ENCODE measurements at regions not wholly inside any gene's neighbourhood (a gene's known extent, or its start where the extent isn't known, plus 50 kb on each side); places are given as distances from the start of the nearest gene placed in this dataset.

DNA sequence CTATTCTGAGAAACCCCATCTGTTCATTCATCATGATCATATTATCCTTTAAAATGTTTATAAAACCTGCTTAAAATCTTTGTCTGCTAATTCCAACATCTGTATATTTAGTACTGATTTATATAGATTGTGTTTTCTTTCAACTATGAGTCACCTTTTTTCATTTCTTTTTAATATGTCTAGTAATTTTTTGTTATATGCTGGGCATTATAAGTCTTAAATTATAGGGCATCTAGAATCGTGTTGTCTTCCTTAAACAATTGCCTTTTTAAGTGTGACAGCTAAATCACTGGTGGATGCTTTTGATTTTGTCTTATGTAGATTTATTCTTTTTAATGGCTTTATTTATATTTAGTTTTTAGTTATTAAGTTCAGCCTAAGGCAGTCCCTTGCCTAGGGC, 323.4 kb upstream of the THRB start:
- in situ Hi-C loops (cut with HindIII; ENCODE audit: low pct_unique_long_range_greater_than_20kb, low sequenced_read_pairs), result no loop called here
- Histone ChIP-seq H3K27me3 (ENCODE audit: control insufficient read depth, insufficient read depth, low read length) (no peaks in the 10 kb centered on the region), H3K4me1 (ENCODE audit: control insufficient read depth, insufficient read depth, low read length) (no peaks in the 10 kb centered on the region), H3K4me3 (ENCODE audit: low read depth in 2 of 2, low read length in 2 of 2) (no peak overlapping the region), H3K27ac (ENCODE audit: low read length) (no peak overlapping the region), H3K9me3 (ENCODE audit: control insufficient read depth, insufficient read depth, low read depth, low read length) (no peaks in the 10 kb centered on the region), H3K36me3 (ENCODE audit: control insufficient read depth, insufficient read depth, low read length) (no peaks in the 10 kb centered on the region)
- no peak for DNase-seq (ENCODE audit: low read depth, low spot score)
- POLR2A ChIA-PET, result no interaction called here
- no peak for ATAC-seq
- TF ChIP-seq TCF7L2 (IDR thresholded peaks at IDR 0.05; ENCODE audit: low read depth, low read length), result no peak
- no peak for TF ChIP-seq POLR2AphosphoS5 (IDR thresholded peaks at IDR 0.05; ENCODE audit: low read depth, low read length)
- TF ChIP-seq, protein P1, sequence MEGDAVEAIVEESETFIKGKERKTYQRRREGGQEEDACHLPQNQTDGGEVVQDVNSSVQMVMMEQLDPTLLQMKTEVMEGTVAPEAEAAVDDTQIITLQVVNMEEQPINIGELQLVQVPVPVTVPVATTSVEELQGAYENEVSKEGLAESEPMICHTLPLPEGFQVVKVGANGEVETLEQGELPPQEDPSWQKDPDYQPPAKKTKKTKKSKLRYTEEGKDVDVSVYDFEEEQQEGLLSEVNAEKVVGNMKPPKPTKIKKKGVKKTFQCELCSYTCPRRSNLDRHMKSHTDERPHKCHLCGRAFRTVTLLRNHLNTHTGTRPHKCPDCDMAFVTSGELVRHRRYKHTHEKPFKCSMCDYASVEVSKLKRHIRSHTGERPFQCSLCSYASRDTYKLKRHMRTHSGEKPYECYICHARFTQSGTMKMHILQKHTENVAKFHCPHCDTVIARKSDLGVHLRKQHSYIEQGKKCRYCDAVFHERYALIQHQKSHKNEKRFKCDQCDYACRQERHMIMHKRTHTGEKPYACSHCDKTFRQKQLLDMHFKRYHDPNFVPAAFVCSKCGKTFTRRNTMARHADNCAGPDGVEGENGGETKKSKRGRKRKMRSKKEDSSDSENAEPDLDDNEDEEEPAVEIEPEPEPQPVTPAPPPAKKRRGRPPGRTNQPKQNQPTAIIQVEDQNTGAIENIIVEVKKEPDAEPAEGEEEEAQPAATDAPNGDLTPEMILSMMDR (IDR thresholded peaks at IDR 0.05), result no peak
- no peak for TF ChIP-seq REST (IDR thresholded peaks at IDR 0.05; ENCODE audit: insufficient read depth in 1 of 2, low read depth in 2 of 2, low read length in 1 of 2)
- TF ChIP-seq SIN3A (IDR thresholded peaks at IDR 0.05; ENCODE audit: borderline replicate concordance, insufficient read depth, low read depth, low read length), result no peak
- no TSS peak for BruUV-seq (replicated peaks)
- intact Hi-C loops (cut with micrococcal nuclease; ENCODE audit: unreplicated experiment), result no loop called here
- CTCF ChIA-PET, result no interaction called here

GRCh38 chr3:24828011-24828410, 333.4 kb upstream of the THRB start:
- ChIA-PET POLR2A (no interaction called here), CTCF (no interaction called here)
- H3K27ac ChIP-seq (ENCODE audit: low read length), result no peak overlapping the region
- BruUV-seq (replicated peaks), result no TSS peak
- DNase-seq (ENCODE audit: low read depth, low spot score) (no peak), ATAC-seq (no peak)
- intact Hi-C loops (cut with micrococcal nuclease; ENCODE audit: unreplicated experiment), result no loop called here
- H3K4me1 ChIP-seq (ENCODE audit: control insufficient read depth, insufficient read depth, low read length), result no peaks in the 10 kb centered on the region
- TF ChIP-seq POLR2AphosphoS5 (IDR thresholded peaks at IDR 0.05; ENCODE audit: low read depth, low read length) (no peak), REST (IDR thresholded peaks at IDR 0.05; ENCODE audit: insufficient read depth in 1 of 2, low read depth in 2 of 2, low read length in 1 of 2) (no peak), TCF7L2 (IDR thresholded peaks at IDR 0.05; ENCODE audit: low read depth, low read length) (no peak), SIN3A (IDR thresholded peaks at IDR 0.05; ENCODE audit: borderline replicate concordance, insufficient read depth, low read depth, low read length) (no peak)
- TF ChIP-seq, protein P1 (IDR thresholded peaks at IDR 0.05), result no peak
- H3K36me3 ChIP-seq (ENCODE audit: control insufficient read depth, insufficient read depth, low read length), result no peaks in the 10 kb centered on the region
- no peaks in the 10 kb centered on the region for H3K9me3 ChIP-seq (ENCODE audit: control insufficient read depth, insufficient read depth, low read depth, low read length)
- no peak overlapping the region for H3K4me3 ChIP-seq (ENCODE audit: low read depth in 2 of 2, low read length in 2 of 2)
- in situ Hi-C loops (cut with HindIII; ENCODE audit: low pct_unique_long_range_greater_than_20kb, low sequenced_read_pairs), result no loop called here
- H3K27me3 ChIP-seq (ENCODE audit: control insufficient read depth, insufficient read depth, low read length), result peaks cover 8% of the 10 kb centered on the region
